ENCODE measurements at regions not wholly inside any gene's neighbourhood (a gene's known extent, or its start where the extent isn't known, plus 50 kb on each side); places are given as distances from the start of the nearest gene placed in this dataset.

GRCh38 chr12:84706374-84706773 is 206.2 kb downstream of the SLC6A15 start:
- TF ChIP-seq CTCF (IDR thresholded peaks at IDR 0.05) (no peak), POLR2A (IDR thresholded peaks at IDR 0.05) (no peak)
